Stomach (tissue), 8 donors: ENCODE measurements at regions not wholly inside any gene's neighbourhood (a gene's known extent, or its start where the extent isn't known, plus 50 kb on each side); places are given as distances from the start of the nearest gene placed in this dataset.

Experiments
- DNase-seq, 2 donors: peaks; one replicate each; pipeline versions ENCODE4 v3.0.0 to v3.0.0-alpha.2; 2013 to 2019
- H3K27ac ChIP-seq, 5 donors: fragments of 200-600 bp in 4 of 5; sonication (generic) in 4 of 5; one replicate each; pipeline ENCODE4 v1.5.1; 2013 to 2019; ENCODE audit warnings: mild to moderate bottlenecking in 1 of 5, moderate library complexity in 1 of 5
- H3K27me3 ChIP-seq, 3 donors: fragments of 200-600 bp; sonication (generic); one replicate each; pipeline ENCODE4 v1.5.1; 2017 to 2019; ENCODE audit warnings: mixed run types in 1 of 3
- H3K36me3 ChIP-seq, 4 donors: fragments of 200-600 bp; sonication (generic); 1 replicate in 3 of 4; 2 replicates in 1 of 4; pipeline ENCODE4 v1.5.1; 2016 to 2019
- H3K4me1 ChIP-seq, 4 donors: fragments of 200-600 bp; sonication (generic); one replicate each; pipeline ENCODE4 v1.5.1; 2016 to 2019
- H3K4me3 ChIP-seq, 4 donors: fragments of 200-600 bp; sonication (generic) in 3 of 4; one replicate each; pipeline ENCODE4 v1.5.1; 2016 to 2019; ENCODE audit warnings: mild to moderate bottlenecking in 1 of 4
- H3K9me3 ChIP-seq, 4 donors: fragments of 200-600 bp; sonication (generic); one replicate each; pipeline ENCODE4 v1.5.1; 2016 to 2019
- EP300 ChIP-seq: sonication (generic); formaldehyde crosslinking; IDR thresholded peaks from one replicate; pipeline ENCODE4 v1.6.1; 2017; ENCODE audit warnings: antibody characterized with exemption
- POLR2A ChIP-seq, 4 donors: fragments of 450-650 bp; IDR thresholded peaks; one replicate each; pipeline ENCODE4 v1.6.1; 2016; ENCODE audit warnings: antibody characterized with exemption in 4 of 4, control low read depth in 2 of 4, mild to moderate bottlenecking in 1 of 4, moderate library complexity in 1 of 4
- POLR2AphosphoS5 ChIP-seq, 3 donors: sonication (generic); formaldehyde crosslinking; IDR thresholded peaks; one replicate each; pipeline ENCODE4 v1.6.1; 2016; ENCODE audit warnings: antibody characterized with exemption in 3 of 3
- WGBS, 5 donors: extraction: QIAGEN DNeasy Blood & Tissue Kit in 3 of 5; methylation state at CpG; one replicate each; pipeline versions ENCODE4 v1.1.5 to v1.1.7; 2013 to 2018; 5-methylcytosine and 5-hydroxymethylcytosine counted together
- intact Hi-C: fragments of 100-400 bp; cut with DNase I; formaldehyde crosslinking; loops from one replicate; pipeline ENCODE4 v1.15.1; 2023; ENCODE audit warnings: low total_unique reads
- TF ChIP-seq, protein P1 (sequence below), 7 experiments: fragments of 450-650 bp in 4 of 7; fragments of 200-600 bp in 3 of 7; sonication (generic) in 3 of 7; IDR thresholded peaks; one replicate each; pipeline ENCODE4 v1.5.1; 2016 to 2019; ENCODE audit warnings: antibody characterized with exemption in 7 of 7, control low read depth in 2 of 7, mild to moderate bottlenecking in 1 of 7
- donor health status: healthy with polysubstance abuse.
- donor health status: Bipolar disorder and iron deficiency.
- donor health status: healthy.

DNA sequence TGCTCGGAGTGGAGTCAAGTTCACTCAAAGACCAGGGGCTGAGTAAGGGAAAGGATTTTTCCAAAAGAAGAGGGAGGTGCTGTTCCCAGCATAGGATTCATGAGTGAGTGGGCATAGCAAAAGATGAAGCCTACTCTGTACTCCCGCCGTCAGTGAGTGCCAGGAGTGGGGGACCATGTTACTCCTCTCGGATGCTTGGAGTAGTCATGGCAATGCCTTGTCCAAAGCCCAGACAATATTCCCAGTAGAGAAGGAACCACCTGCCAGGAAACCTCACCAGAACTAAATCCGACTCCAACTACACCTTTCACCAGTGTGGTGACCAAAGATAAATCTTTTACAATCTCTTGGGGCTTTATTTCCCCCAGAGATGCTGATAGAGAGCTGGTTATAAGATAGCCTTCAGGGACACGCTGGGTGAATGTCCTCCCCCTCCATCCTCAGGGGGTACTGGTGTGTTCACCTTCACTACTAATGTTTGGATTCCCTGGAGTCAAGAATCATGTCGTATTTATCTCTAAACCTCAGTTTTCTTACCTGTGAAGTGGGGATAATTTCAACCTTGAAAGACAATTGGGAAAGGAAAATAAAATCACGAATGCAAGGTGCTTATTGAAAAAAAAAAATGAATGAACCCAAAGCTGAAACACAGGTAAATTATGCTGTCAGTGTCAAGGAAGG, 165.2 kb downstream of the NSG2 start:
- no peaks in the 10 kb centered on the region for H3K4me1 ChIP-seq
- intact Hi-C loops: no loop called here
- 61 to 72% (median 65%) methylated on average over 7 to 8 of the region's 8 CpGs for WGBS, 5 donors

DNA sequence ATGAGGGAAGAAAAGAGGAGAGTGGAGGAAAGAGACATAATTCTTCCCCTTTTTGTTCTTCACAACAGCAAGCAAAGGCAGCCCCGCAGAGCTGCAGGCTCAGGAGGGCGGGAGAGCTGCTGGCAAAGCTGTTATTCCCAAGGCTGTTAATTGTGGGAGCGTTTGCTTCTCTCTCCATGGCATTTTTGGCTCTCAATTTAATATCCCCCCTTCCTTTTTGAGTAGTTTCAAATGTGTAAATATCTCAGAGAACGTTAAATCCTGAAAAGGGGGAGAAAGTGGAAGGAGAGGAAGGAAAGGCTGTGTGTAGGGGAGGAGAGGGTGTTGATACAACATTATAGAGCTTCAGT, 165.7 kb downstream of the NSG2 start:
- Histone ChIP-seq H3K27me3 (peaks cover 0 to 43% (median 5%) of the 10 kb centered on the region in 3 donors), H3K4me3 (no peak overlapping the region), H3K4me1 (no peaks in the 10 kb centered on the region), H3K36me3 (no peaks in the 10 kb centered on the region), H3K9me3 (peaks cover 0 to 3% (median 0%) of the 10 kb centered on the region in 4 donors), H3K27ac (no peak overlapping the region)
- DNase-seq: no peak
- 28 to 42% (median 37%) methylated on average over 4 of the region's 4 CpGs for WGBS, 5 donors
- intact Hi-C loops: no loop called here
- TF ChIP-seq POLR2AphosphoS5 (IDR thresholded peaks at IDR 0.05) (no peak), EP300 (no peak), POLR2A (IDR thresholded peaks at IDR 0.05) (no peak)
- TF ChIP-seq, protein P1, sequence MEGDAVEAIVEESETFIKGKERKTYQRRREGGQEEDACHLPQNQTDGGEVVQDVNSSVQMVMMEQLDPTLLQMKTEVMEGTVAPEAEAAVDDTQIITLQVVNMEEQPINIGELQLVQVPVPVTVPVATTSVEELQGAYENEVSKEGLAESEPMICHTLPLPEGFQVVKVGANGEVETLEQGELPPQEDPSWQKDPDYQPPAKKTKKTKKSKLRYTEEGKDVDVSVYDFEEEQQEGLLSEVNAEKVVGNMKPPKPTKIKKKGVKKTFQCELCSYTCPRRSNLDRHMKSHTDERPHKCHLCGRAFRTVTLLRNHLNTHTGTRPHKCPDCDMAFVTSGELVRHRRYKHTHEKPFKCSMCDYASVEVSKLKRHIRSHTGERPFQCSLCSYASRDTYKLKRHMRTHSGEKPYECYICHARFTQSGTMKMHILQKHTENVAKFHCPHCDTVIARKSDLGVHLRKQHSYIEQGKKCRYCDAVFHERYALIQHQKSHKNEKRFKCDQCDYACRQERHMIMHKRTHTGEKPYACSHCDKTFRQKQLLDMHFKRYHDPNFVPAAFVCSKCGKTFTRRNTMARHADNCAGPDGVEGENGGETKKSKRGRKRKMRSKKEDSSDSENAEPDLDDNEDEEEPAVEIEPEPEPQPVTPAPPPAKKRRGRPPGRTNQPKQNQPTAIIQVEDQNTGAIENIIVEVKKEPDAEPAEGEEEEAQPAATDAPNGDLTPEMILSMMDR (IDR thresholded peaks at IDR 0.05): no peak

More for the DNA sequence above, 165.2 kb downstream of the NSG2 start:
- peaks cover 0 to 43% (median 5%) of the 10 kb centered on the region in 3 donors for H3K27me3 ChIP-seq
- no peak overlapping the region for H3K4me3 ChIP-seq
- H3K9me3 ChIP-seq: peaks cover 0 to 3% (median 0%) of the 10 kb centered on the region in 4 donors
- H3K27ac ChIP-seq: no peak overlapping the region
- no peaks in the 10 kb centered on the region for H3K36me3 ChIP-seq
- no peak for DNase-seq
- no peak for TF ChIP-seq EP300
- no peak for TF ChIP-seq POLR2A (IDR thresholded peaks at IDR 0.05)
- TF ChIP-seq, protein P1 (IDR thresholded peaks at IDR 0.05): no peak
- no peak for TF ChIP-seq POLR2AphosphoS5 (IDR thresholded peaks at IDR 0.05)

DNA sequence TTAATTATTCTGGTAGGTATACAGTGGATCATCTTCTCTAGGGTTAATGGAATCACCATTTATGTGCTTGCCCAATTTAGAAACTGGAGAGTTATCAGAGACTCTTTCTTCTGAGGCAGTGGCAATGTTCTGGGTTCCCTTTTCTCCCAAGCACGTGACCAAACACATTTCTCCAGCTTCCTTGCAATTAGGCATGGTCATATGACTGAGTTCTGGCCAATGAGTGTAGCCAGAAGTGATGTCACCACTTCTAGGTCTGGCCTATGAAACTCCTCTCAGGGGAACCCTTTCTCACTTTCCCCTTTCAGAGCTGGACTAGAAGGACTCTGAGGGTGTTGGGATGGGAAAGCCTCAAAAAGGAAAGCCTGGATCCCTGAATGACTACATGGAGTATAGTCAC, 172.0 kb downstream of the NSG2 start:
- DNase-seq: no peak
- Histone ChIP-seq H3K4me1 (no peaks in the 10 kb centered on the region), H3K27me3 (peaks cover 0 to 27% (median 0%) of the 10 kb centered on the region in 3 donors), H3K27ac (no peak overlapping the region), H3K36me3 (no peaks in the 10 kb centered on the region), H3K9me3 (peaks cover 0 to 18% (median 15%) of the 10 kb centered on the region in 4 donors), H3K4me3 (no peak overlapping the region)
- TF ChIP-seq POLR2AphosphoS5 (IDR thresholded peaks at IDR 0.05): no peak
- no peak for TF ChIP-seq POLR2A (IDR thresholded peaks at IDR 0.05)
- no peak for TF ChIP-seq EP300
- TF ChIP-seq, protein P1 (IDR thresholded peaks at IDR 0.05): no peak
- intact Hi-C loops: no loop called here
- WGBS, 5 donors: 22 to 49% (median 35%) methylated on average over 1 of the region's 1 CpG

DNA sequence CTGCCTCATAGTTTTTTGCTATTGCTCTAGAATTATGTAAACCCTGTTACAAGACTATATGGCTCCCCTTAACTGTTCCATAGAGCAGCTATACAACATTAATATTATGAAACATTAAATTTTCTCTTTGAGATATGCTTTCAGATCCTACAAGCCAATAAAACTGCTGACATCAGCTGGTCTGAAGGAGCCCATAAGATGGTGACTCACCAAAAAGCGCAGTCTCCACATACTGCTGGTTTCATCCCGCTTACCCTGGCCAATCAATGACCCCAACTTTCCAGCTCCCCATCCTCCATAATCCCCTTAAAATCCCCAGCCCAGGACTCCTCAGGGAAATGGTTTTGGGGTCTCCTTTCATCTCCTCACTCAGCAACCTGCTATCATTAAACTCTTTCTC, 172.7 kb downstream of the NSG2 start:
- DNase-seq: no peak
- TF ChIP-seq POLR2AphosphoS5 (IDR thresholded peaks at IDR 0.05) (no peak), POLR2A (IDR thresholded peaks at IDR 0.05) (no peak), EP300 (no peak)
- TF ChIP-seq, protein P1 (IDR thresholded peaks at IDR 0.05): no peak
- Histone ChIP-seq H3K4me1 (no peaks in the 10 kb centered on the region), H3K27ac (no peak overlapping the region), H3K4me3 (no peak overlapping the region), H3K36me3 (no peaks in the 10 kb centered on the region), H3K9me3 (peaks cover 0 to 18% (median 15%) of the 10 kb centered on the region in 4 donors), H3K27me3 (peaks cover 0 to 27% (median 0%) of the 10 kb centered on the region in 3 donors)
- 92 to 100% (median 97%) methylated on average over 2 of the region's 2 CpGs for WGBS, 5 donors
- intact Hi-C loops: no loop called here
